Neuronal stem cell (in vitro differentiated cells): ENCODE measurements at regions not wholly inside any gene's neighbourhood (a gene's known extent, or its start where the extent isn't known, plus 50 kb on each side); places are given as distances from the start of the nearest gene placed in this dataset.

Experiments used
- DNase-seq: peaks from one replicate; pipeline ENCODE4 v3.0.0-alpha.2; 2013; ENCODE audit warnings: low spot score
- H2AFZ ChIP-seq: one replicate; pipeline ENCODE4 v1.6.1; 2013; ENCODE audit warnings: mild to moderate bottlenecking, low read length, inconsistent platforms
- H2AK5ac ChIP-seq: 2 replicates; pipeline ENCODE4 v1.6.1; 2013; ENCODE audit warnings: low read depth, mild to moderate bottlenecking, inconsistent platforms, low read length, moderate library complexity, mixed read lengths
- H2BK120ac ChIP-seq: 2 replicates; pipeline ENCODE4 v1.6.1; 2013; ENCODE audit warnings: low read depth, mild to moderate bottlenecking, inconsistent platforms, low read length, moderate library complexity, mixed read lengths
- H2BK12ac ChIP-seq: one replicate; pipeline ENCODE4 v1.6.1; 2013; ENCODE audit warnings: low read length, inconsistent platforms
- H2BK15ac ChIP-seq: 2 replicates; pipeline ENCODE4 v1.6.1; 2013; ENCODE audit warnings: mild to moderate bottlenecking, low read length, inconsistent platforms, mixed read lengths
- H2BK5ac ChIP-seq: one replicate; pipeline ENCODE4 v1.6.1; 2013; ENCODE audit warnings: inconsistent platforms, mild to moderate bottlenecking, low read length, moderate library complexity
- H3K14ac ChIP-seq: one replicate; pipeline ENCODE4 v1.6.1; 2013; ENCODE audit warnings: low read length, inconsistent platforms
- H3K18ac ChIP-seq: 2 replicates; pipeline ENCODE4 v1.6.1; 2013; ENCODE audit warnings: low read length, inconsistent platforms
- H3K23ac ChIP-seq: 2 replicates; pipeline ENCODE4 v1.6.1; 2013; ENCODE audit warnings: low read depth, mild to moderate bottlenecking, mixed read lengths, low read length, inconsistent platforms; ENCODE audit not compliant: poor library complexity
- H3K27ac ChIP-seq: replicated peaks from 3 replicates; pipeline ENCODE4 v1.5.1; 2013; ENCODE audit warnings: low read length, inconsistent platforms
- H3K27me3 ChIP-seq, 3 experiments: 2 replicates each; pipeline ENCODE4 v1.6.1; 2013; ENCODE audit warnings: low read length in 3 of 3, mild to moderate bottlenecking in 2 of 3, inconsistent platforms in 1 of 3, low read depth in 1 of 3, mixed read lengths in 1 of 3, moderate library complexity in 1 of 3; ENCODE audit not compliant: control insufficient read depth in 3 of 3, insufficient read depth in 3 of 3
- H3K36me3 ChIP-seq, 2 donors: replicated peaks in 1 of 2; 2 replicates each; pipeline ENCODE4 v1.6.1; 2013; ENCODE audit warnings: low read length in 2 of 2; ENCODE audit not compliant: control insufficient read depth in 2 of 2, insufficient read depth in 2 of 2
- H3K4ac ChIP-seq: 2 replicates; pipeline ENCODE4 v1.6.1; 2013; ENCODE audit warnings: inconsistent platforms, mild to moderate bottlenecking, low read length, moderate library complexity
- H3K4me1 ChIP-seq, 2 donors: 1 replicate in 1 of 2; 2 replicates in 1 of 2; pipeline ENCODE4 v1.6.1; 2013; ENCODE audit warnings: low read length in 2 of 2, low read depth in 1 of 2; ENCODE audit not compliant: control insufficient read depth in 2 of 2, insufficient read depth in 1 of 2
- H3K4me2 ChIP-seq: one replicate; pipeline ENCODE4 v1.6.1; 2013; ENCODE audit warnings: mild to moderate bottlenecking, low read length, inconsistent platforms; ENCODE audit not compliant: insufficient read depth, poor library complexity, severe bottlenecking
- H3K4me3 ChIP-seq, 2 donors: 2 replicates each; pipeline ENCODE4 v1.5.1; 2013; ENCODE audit warnings: low read length in 2 of 2, mild to moderate bottlenecking in 2 of 2, inconsistent platforms in 1 of 2, moderate library complexity in 1 of 2
- H3K79me1 ChIP-seq: one replicate; pipeline ENCODE4 v1.6.1; 2013; ENCODE audit warnings: low read depth, mild to moderate bottlenecking, inconsistent platforms, low read length, moderate library complexity
- H3K9ac ChIP-seq: one replicate; pipeline ENCODE4 v1.6.1; 2013; ENCODE audit warnings: mild to moderate bottlenecking, low read depth, low read length, inconsistent platforms; ENCODE audit not compliant: poor library complexity
- H3K9me3 ChIP-seq, 2 donors: replicated peaks in 1 of 2; 2 replicates each; pipeline versions ENCODE3 to v1.6.1; 2013; ENCODE audit warnings: low read length in 2 of 2, mild to moderate bottlenecking in 2 of 2, inconsistent platforms in 1 of 2, low read depth in 1 of 2, mixed read lengths in 1 of 2, moderate library complexity in 1 of 2; ENCODE audit not compliant: control insufficient read depth in 2 of 2, insufficient read depth in 1 of 2
- H4K8ac ChIP-seq: one replicate; pipeline ENCODE4 v1.6.1; 2013; ENCODE audit warnings: low read depth, mild to moderate bottlenecking, inconsistent platforms, low read length, moderate library complexity
- H4K91ac ChIP-seq: one replicate; pipeline ENCODE4 v1.6.1; 2013; ENCODE audit warnings: low read length, low read depth, mild to moderate bottlenecking, inconsistent platforms; ENCODE audit not compliant: poor library complexity
- WGBS, 2 donors: extraction: QIAGEN DNeasy Blood & Tissue Kit; methylation state at CpG; one replicate each; pipeline ENCODE4 v1.1.7; 2013; ENCODE audit warnings: missing lambda C conversion rate in 2 of 2, mixed read lengths in 1 of 2; ENCODE audit not compliant: insufficient read length in 2 of 2, insufficient replicate concordance in 1 of 2; ENCODE audit errors: extremely low coverage in 2 of 2; 5-methylcytosine and 5-hydroxymethylcytosine counted together

DNA sequence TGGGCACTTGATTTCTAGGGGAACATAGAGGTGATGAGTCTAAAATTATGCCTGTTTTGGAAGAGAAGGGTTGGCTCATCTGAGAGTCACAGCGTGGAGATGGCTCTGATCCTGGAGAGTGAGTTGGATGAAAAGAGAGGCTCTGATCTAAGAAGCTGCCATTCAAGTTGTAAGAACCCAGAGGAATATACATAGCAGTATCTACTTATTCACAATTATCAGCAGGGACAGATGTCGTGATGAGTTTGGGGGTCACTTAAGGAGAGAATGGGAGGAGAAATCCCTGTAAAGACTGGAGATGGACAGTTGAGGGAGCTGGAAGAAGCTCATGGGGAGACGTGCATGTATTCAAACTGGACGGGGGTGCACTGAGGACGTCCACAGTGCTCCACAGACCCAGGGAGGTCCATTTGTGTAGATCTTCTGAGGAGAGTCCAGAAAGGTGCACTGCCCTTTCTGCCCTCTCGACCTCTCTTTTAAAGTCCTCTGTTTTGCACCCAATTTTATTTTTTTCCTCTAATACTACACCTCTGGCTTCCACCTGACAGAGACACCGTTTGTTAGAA lies 124.7 kb upstream of the SSTR4 start:
- Histone ChIP-seq H3K18ac (no peak overlapping the region), H3K9ac (no peak overlapping the region), H3K27ac (no peak overlapping the region), H4K91ac (no peak overlapping the region), H3K4me3 (no peak overlapping the region), H2BK5ac (no peak overlapping the region), H3K9me3 (no peaks in the 10 kb centered on the region), H3K14ac (no peak overlapping the region), H2BK15ac (no peak overlapping the region), H2BK12ac (no peak overlapping the region), H3K4ac (no peak overlapping the region), H3K4me1 (peaks cover 0 to 2% of the 10 kb centered on the region in 2 donors), H3K79me1 (no peaks in the 10 kb centered on the region), H3K27me3 (no peaks in the 10 kb centered on the region), H3K23ac (no peak overlapping the region), H3K36me3 (no peaks in the 10 kb centered on the region), H4K8ac (no peak overlapping the region), H2AK5ac (no peak overlapping the region), H2AFZ (no peak overlapping the region), H3K4me2 (no peak overlapping the region), H2BK120ac (no peak overlapping the region)
- WGBS, 2 donors, result no CpG with 5 or more reads among the region's 7 CpGs
- DNase-seq, result no peak

- no peaks in the 10 kb centered on the region for H3K27me3 ChIP-seq
- H3K27ac ChIP-seq, result no peak overlapping the region
- no peak overlapping the region for H2AFZ ChIP-seq
- no peak overlapping the region for H2BK5ac ChIP-seq
- WGBS, 2 donors, result no CpG with 5 or more reads among the region's 2 CpGs
- H4K8ac ChIP-seq, result no peak overlapping the region
- no peak overlapping the region for H3K9ac ChIP-seq
- no peak overlapping the region for H3K14ac ChIP-seq
- H3K36me3 ChIP-seq, result no peaks in the 10 kb centered on the region
- H2AK5ac ChIP-seq, result no peak overlapping the region
- no peak overlapping the region for H3K4ac ChIP-seq
- H3K18ac ChIP-seq, result no peak overlapping the region
- H2BK12ac ChIP-seq, result no peak overlapping the region
- H3K9me3 ChIP-seq, result no peaks in the 10 kb centered on the region
- H3K4me2 ChIP-seq, result no peak overlapping the region
- H3K4me1 ChIP-seq, result peaks cover 0 to 2% of the 10 kb centered on the region in 2 donors
- no peaks in the 10 kb centered on the region for H3K79me1 ChIP-seq
- no peak overlapping the region for H3K23ac ChIP-seq
- no peak overlapping the region for H3K4me3 ChIP-seq
- no peak overlapping the region for H4K91ac ChIP-seq
- H2BK120ac ChIP-seq, result no peak overlapping the region
- DNase-seq, result no peak
- H2BK15ac ChIP-seq, result no peak overlapping the region
These were observed 120.8 kb upstream of the SSTR4 start for GRCh38 chr20:22914291-22914690.

GRCh38 chr20:22915512-22915911 lies 119.6 kb upstream of the SSTR4 start:
- H3K23ac ChIP-seq, result no peak overlapping the region
- H4K8ac ChIP-seq, result no peak overlapping the region
- H3K18ac ChIP-seq, result no peak overlapping the region
- H2BK12ac ChIP-seq, result no peak overlapping the region
- no peak overlapping the region for H2BK120ac ChIP-seq
- no peak overlapping the region for H3K4me3 ChIP-seq
- H3K9me3 ChIP-seq, result no peaks in the 10 kb centered on the region
- no peak overlapping the region for H3K4me2 ChIP-seq
- WGBS, 2 donors, result no CpG with 5 or more reads among the region's 2 CpGs
- no peaks in the 10 kb centered on the region for H3K36me3 ChIP-seq
- no peak for DNase-seq
- no peak overlapping the region for H3K14ac ChIP-seq
- H2AK5ac ChIP-seq, result no peak overlapping the region
- H2BK5ac ChIP-seq, result no peak overlapping the region
- H3K27ac ChIP-seq, result no peak overlapping the region
- H2BK15ac ChIP-seq, result no peak overlapping the region
- H3K4me1 ChIP-seq, result no peaks in the 10 kb centered on the region
- H3K79me1 ChIP-seq, result no peaks in the 10 kb centered on the region
- H3K27me3 ChIP-seq, result no peaks in the 10 kb centered on the region
- H2AFZ ChIP-seq, result no peak overlapping the region
- no peak overlapping the region for H3K4ac ChIP-seq
- H3K9ac ChIP-seq, result no peak overlapping the region
- no peak overlapping the region for H4K91ac ChIP-seq

DNA sequence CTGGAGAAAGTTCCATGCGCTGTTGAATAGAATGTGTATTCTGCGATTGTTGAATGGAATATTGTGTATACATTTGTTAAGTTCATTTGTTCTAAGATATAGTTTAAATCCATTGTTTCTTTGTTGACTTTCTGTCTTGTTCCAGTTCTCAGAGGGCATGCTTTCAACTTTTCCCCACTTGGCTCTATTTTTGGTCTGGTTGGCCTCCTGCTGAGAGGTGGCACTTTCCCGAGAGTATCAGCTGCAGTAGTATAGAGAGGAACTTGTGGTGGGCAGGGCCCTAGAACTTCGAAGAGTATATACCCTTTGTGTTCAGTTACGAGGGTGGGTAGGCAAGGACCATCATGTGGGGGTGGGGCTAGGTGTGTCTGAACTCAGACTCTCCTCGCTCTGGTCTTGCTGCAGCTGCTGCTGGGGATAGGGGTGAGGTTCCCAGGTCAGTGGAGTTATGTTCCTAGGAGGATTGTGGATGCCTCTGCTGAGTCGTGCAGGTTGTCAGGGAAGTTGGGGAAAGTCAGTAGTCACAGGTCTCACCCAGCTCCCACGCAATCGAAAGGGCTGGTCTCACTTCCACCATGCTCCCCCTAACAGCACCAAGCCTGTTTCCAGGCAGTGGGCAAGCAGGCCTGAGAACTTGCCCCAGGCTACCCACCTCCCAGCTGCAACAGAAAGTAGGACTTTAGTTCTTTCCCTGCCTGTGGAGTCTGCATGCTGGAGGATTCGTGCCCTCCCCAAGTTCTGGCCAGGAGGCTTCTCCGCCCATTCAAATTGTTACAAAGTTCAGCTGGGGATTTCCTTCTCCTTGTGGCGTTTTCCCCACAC lies 118.9 kb upstream of the SSTR4 start:
- H3K9ac ChIP-seq, result no peak overlapping the region

More for the DNA sequence above, 118.9 kb upstream of the SSTR4 start:
- Histone ChIP-seq H3K23ac (no peak overlapping the region), H3K9me3 (no peaks in the 10 kb centered on the region), H4K91ac (no peak overlapping the region), H2BK120ac (no peak overlapping the region), H2BK15ac (no peak overlapping the region), H2AK5ac (no peak overlapping the region), H3K27ac (no peak overlapping the region), H4K8ac (no peak overlapping the region), H3K18ac (peak overlapping the region; percentile 46), H3K14ac (no peak overlapping the region), H3K4me3 (no peak overlapping the region), H2AFZ (no peak overlapping the region), H3K79me1 (no peaks in the 10 kb centered on the region), H2BK12ac (no peak overlapping the region), H3K4me2 (no peak overlapping the region), H3K27me3 (no peaks in the 10 kb centered on the region), H3K36me3 (no peaks in the 10 kb centered on the region), H3K4me1 (no peaks in the 10 kb centered on the region), H3K4ac (no peak overlapping the region), H2BK5ac (no peak overlapping the region)
- DNase-seq, result no peak
- no CpG with 5 or more reads among the region's 12 CpGs for WGBS, 2 donors
